ENCODE measurements at regions not wholly inside any gene's neighbourhood (a gene's known extent, or its start where the extent isn't known, plus 50 kb on each side); places are given as distances from the start of the nearest gene placed in this dataset.

DNA sequence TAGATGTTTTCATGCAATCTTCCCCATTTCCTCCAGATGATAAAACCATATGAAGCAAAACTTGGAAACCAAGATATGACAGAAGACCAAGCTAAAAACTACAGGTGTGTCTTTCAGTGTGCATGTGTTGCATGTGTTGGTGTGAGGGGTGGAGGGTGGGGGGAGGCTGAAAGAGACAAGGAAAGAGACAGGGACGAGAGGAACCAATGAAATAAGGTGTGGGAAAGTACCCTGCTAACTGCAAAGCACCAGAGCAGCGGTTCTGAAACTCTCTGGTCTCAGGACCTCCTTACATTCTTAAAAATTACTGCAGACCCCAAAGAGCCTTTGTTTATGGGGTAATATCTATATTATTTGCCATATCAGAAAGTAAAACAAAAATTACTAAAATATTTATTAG lies 87.4 kb upstream of the HIVEP3 start:
- H3K4me3 ChIP-seq (ENCODE audit: control insufficient read depth, low read depth, low read length) = no peak overlapping the region
- DNase-seq (ENCODE audit: low read depth) = no peak
- TF ChIP-seq, protein P1, sequence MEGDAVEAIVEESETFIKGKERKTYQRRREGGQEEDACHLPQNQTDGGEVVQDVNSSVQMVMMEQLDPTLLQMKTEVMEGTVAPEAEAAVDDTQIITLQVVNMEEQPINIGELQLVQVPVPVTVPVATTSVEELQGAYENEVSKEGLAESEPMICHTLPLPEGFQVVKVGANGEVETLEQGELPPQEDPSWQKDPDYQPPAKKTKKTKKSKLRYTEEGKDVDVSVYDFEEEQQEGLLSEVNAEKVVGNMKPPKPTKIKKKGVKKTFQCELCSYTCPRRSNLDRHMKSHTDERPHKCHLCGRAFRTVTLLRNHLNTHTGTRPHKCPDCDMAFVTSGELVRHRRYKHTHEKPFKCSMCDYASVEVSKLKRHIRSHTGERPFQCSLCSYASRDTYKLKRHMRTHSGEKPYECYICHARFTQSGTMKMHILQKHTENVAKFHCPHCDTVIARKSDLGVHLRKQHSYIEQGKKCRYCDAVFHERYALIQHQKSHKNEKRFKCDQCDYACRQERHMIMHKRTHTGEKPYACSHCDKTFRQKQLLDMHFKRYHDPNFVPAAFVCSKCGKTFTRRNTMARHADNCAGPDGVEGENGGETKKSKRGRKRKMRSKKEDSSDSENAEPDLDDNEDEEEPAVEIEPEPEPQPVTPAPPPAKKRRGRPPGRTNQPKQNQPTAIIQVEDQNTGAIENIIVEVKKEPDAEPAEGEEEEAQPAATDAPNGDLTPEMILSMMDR (IDR thresholded peaks at IDR 0.05; ENCODE audit: control insufficient read depth, insufficient read depth, low read depth, low read length, missing control alignments) = no peak

DNA sequence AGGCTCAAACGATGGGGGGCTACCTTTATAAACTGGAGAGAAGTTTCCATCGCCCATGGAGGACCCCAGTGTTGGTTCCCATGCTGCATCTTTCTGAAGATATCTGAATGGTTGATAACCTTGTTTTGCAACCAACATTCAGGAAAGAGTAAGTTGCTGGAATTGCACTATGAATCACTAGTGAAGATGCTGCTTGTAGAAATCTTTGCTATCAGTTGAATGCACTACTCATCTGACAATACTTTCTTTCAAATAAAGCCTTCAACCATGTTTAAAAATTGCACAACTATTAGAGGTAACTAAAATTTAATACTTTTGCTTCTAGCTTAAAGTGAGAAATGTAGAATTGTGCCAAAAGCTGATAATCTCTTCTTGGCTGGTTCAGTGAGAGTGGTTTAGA lies 86.8 kb upstream of the HIVEP3 start:
- H3K4me3 ChIP-seq (ENCODE audit: control insufficient read depth, low read depth, low read length) = no peak overlapping the region
- no peak for DNase-seq (ENCODE audit: low read depth)
- TF ChIP-seq, protein P1 (IDR thresholded peaks at IDR 0.05; ENCODE audit: control insufficient read depth, insufficient read depth, low read depth, low read length, missing control alignments) = no peak

DNA sequence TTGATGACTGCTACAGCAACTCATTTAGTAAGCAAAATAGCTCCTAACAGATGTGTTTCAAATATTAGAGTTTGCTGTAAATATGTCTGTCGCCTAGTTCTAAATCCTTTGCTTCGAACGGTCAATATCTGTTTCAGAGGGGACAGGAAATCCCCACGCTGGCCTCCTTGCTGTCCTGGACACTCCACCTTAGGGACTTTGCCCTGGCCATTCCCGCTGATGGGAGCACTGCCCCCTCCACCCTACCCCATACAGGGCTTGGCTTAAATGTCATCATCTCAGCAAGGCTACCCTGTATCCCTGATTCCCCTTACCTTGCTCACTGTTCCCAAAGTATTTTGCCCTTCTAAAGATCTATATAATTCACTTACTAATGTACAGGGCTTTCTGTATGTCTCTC lies 86.1 kb upstream of the HIVEP3 start:
- DNase-seq (ENCODE audit: low read depth) = no peak
- TF ChIP-seq, protein P1 (IDR thresholded peaks at IDR 0.05; ENCODE audit: control insufficient read depth, insufficient read depth, low read depth, low read length, missing control alignments) = no peak
- no peak overlapping the region for H3K4me3 ChIP-seq (ENCODE audit: control insufficient read depth, low read depth, low read length)

DNA sequence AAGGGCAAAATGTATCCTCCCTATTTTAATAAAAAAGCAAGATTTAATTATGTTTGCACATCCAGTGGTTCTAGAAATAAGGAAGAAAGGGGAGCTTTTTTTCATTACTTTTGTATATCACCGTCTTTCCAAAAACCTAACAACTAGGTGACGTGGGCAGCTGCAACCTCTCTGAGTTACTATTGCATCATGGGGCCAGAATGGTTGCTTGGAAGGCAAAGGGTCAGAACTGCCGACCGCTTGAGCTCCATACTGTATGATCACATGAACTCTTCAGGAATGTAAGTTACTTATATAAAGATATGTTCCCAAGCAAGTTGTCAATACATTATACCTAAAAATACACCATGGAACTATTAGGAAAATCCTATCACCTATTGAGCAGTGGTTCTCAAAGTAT lies 85.6 kb upstream of the HIVEP3 start:
- TF ChIP-seq, protein P1 (IDR thresholded peaks at IDR 0.05; ENCODE audit: control insufficient read depth, insufficient read depth, low read depth, low read length, missing control alignments) = no peak
- no peak for DNase-seq (ENCODE audit: low read depth)
- no peak overlapping the region for H3K4me3 ChIP-seq (ENCODE audit: control insufficient read depth, low read depth, low read length)

DNA sequence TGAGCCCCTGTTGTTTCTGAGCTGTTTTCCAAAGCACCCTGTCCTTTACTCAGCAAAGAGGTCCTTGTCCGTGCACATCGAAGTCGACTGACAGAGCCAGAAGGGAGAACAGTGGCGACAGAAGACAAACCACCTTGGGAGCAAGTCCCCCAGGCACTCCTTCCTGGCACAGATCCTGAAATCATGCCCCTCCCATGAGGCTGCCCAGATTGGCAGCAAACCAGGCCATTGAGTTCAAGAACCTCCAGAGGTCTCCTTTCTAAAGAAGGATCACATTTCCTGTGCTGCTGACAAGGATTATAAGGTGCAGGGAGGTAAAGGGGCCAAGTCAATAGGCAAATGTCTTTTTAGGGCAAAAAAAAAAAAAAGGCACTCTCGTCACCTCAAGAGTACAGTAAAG lies 84.7 kb upstream of the HIVEP3 start:
- TF ChIP-seq, protein P1 (IDR thresholded peaks at IDR 0.05; ENCODE audit: control insufficient read depth, insufficient read depth, low read depth, low read length, missing control alignments) = no peak
- no peak for DNase-seq (ENCODE audit: low read depth)
- no peak overlapping the region for H3K4me3 ChIP-seq (ENCODE audit: control insufficient read depth, low read depth, low read length)

DNA sequence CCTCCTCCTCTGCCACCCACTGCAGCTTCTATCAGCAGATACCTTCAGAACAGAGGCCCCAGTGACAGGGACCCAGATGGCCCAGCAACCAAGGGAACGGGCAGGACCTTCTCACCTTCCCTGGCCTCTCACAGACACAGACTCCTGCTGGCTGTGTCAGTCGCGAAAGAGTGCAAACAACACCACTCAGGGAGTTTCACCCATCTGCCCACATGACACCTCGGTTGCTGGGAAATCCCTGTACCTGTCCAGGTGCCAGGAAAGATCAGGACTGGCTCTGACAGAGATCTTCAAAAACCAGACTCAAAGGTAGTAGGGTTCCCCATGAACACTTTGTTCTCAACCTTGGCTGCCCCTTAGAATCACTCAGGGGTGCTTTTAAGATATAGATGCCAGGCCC lies 83.5 kb upstream of the HIVEP3 start:
- no peak overlapping the region for H3K4me3 ChIP-seq (ENCODE audit: control insufficient read depth, low read depth, low read length)
- DNase-seq (ENCODE audit: low read depth) = no peak
- TF ChIP-seq, protein P1 (IDR thresholded peaks at IDR 0.05; ENCODE audit: control insufficient read depth, insufficient read depth, low read depth, low read length, missing control alignments) = no peak

DNA sequence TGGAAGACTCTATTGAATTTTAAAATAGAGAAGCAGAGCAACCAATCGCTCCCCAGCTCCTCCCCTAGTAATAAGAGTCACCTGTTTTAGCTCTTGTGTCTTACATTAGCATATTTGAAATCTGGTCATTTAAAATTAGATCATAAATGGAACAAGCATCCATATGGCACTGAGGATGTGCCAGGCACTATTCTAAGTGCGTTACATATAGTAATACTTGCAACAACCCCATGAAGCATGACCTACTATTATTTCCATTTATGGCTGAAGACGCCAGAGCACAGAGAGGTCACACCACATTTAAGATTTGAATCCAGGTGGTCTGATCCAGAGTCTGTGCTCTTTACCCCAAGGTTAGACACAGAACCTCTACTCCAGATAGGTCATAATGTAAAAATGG lies 82.0 kb upstream of the HIVEP3 start:
- DNase-seq (ENCODE audit: low read depth) = no peak
- no peak overlapping the region for H3K4me3 ChIP-seq (ENCODE audit: control insufficient read depth, low read depth, low read length)
- TF ChIP-seq, protein P1 (IDR thresholded peaks at IDR 0.05; ENCODE audit: control insufficient read depth, insufficient read depth, low read depth, low read length, missing control alignments) = no peak
